Karpas-422 (cell line): ENCODE measurements at regions not wholly inside any gene's neighbourhood (a gene's known extent, or its start where the extent isn't known, plus 50 kb on each side); places are given as distances from the start of the nearest gene placed in this dataset.

Experiments used
- DNase-seq: peaks from one replicate; pipeline ENCODE4 v3.0.0-alpha.2; 2015
- H2AFZ ChIP-seq: fragments of 200-600 bp; sonication (generic); 2 replicates; pipeline ENCODE4 v1.6.1; 2014; ENCODE audit warnings: antibody characterized with exemption, low read length, mixed read lengths
- H3K27ac ChIP-seq: fragments of 200-600 bp; sonication (generic); 2 replicates; pipeline ENCODE4 v1.5.1; 2014; ENCODE audit warnings: mild to moderate bottlenecking, low read length, moderate library complexity
- H3K27me3 ChIP-seq: fragments of 200-600 bp; sonication (generic); 2 replicates; pipeline ENCODE4 v1.6.1; 2014; ENCODE audit warnings: low read length, mixed read lengths
- H3K36me3 ChIP-seq: fragments of 200-600 bp; sonication (generic); 2 replicates; pipeline ENCODE4 v1.6.1; 2014; ENCODE audit warnings: low read length, mixed read lengths; ENCODE audit not compliant: insufficient read depth
- H3K4me1 ChIP-seq: fragments of 200-600 bp; sonication (generic); 2 replicates; pipeline ENCODE4 v1.6.1; 2014; ENCODE audit warnings: mild to moderate bottlenecking, low read length, mixed read lengths
- H3K4me2 ChIP-seq: fragments of 200-600 bp; sonication (generic); 2 replicates; pipeline ENCODE4 v1.6.1; 2014; ENCODE audit warnings: low read length, low read depth, mild to moderate bottlenecking; ENCODE audit not compliant: poor library complexity, severe bottlenecking
- H3K4me3 ChIP-seq: fragments of 200-600 bp; sonication (generic); 2 replicates; pipeline ENCODE4 v1.5.1; 2014; ENCODE audit warnings: mild to moderate bottlenecking, antibody characterized with exemption, low read length, mixed read lengths
- H3K79me2 ChIP-seq: fragments of 200-600 bp; sonication (generic); 2 replicates; pipeline ENCODE4 v1.6.1; 2014; ENCODE audit warnings: mild to moderate bottlenecking, low read length, mixed read lengths
- H3K9ac ChIP-seq: fragments of 200-600 bp; sonication (generic); 2 replicates; pipeline ENCODE4 v1.6.0; 2014; ENCODE audit warnings: low read length
- H3K9me2 ChIP-seq: fragments of 200-600 bp; sonication (generic), shearing (Covaris generic); replicated peaks from 2 replicates; pipeline ENCODE4 v1.6.0; 2014; ENCODE audit warnings: mild to moderate bottlenecking, low read length, moderate library complexity; ENCODE audit not compliant: insufficient read depth
- H3K9me3 ChIP-seq: fragments of 300-700, 200-600 bp; sonication (generic); 2 replicates; pipeline ENCODE4 v1.6.1; 2014; ENCODE audit warnings: low read length, mixed read lengths
- H4K20me1 ChIP-seq: fragments of 200-600 bp; sonication (generic); 2 replicates; pipeline ENCODE4 v1.6.1; 2014; ENCODE audit warnings: mild to moderate bottlenecking, antibody characterized with exemption, low read length, low read depth; ENCODE audit not compliant: insufficient read depth

DNA sequence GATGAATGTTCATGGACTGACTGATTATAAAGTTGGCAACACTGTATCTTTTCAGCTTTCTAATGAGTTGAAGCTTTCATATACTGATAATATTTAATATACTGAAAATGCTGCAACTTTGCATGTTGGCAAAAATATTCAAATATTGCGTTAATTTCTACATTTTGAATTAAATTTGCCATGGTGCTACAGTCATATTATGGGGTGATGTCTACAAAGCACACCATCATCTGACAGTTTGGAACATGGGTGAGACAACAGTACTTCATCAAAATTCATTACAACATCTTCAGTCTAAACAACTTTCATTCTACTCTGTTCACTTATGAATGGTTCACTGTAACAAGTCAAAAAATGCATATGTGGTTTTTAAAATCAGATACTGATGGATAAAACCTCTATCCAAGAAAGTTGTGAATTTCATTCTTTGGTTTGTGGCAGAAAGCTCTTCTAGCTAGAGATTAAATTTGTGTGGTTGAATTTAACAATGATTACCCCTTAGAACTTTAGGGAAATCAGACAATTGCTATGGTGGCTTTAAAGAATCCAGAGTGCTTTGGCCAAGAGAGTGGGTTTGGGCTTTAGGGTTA, 136.4 kb downstream of the TMEM26 start:
- Histone ChIP-seq H3K9me2 (no peaks in the 10 kb centered on the region), H4K20me1 (no peaks in the 10 kb centered on the region), H3K27ac (no peak overlapping the region), H3K9me3 (no peaks in the 10 kb centered on the region), H3K4me3 (no peak overlapping the region), H3K4me1 (peaks cover 25% of the 10 kb centered on the region), H3K79me2 (no peaks in the 10 kb centered on the region), H2AFZ (no peak overlapping the region), H3K27me3 (no peaks in the 10 kb centered on the region), H3K4me2 (no peak overlapping the region), H3K9ac (no peak overlapping the region), H3K36me3 (no peaks in the 10 kb centered on the region)
- no peak for DNase-seq

DNA sequence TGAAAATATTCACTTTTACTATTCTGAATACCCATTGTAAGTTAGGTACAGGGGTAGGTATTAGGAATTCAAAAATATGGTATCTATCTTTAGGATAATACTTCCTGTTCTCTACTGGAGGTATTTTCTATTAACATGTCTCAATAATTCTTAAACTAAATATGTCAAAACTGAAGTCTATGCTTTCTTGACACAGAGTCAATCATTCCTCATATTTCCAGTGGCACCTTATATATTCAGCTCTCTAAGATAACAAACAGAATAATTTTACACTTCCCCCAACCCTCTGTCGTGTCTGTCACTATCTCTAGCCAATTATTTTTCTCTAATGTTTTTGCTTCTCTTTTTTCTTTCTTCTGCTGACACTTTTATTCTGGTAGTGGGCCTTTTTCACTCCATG, 138.9 kb downstream of the TMEM26 start:
- H3K79me2 ChIP-seq = no peaks in the 10 kb centered on the region
- no peak for DNase-seq
- H3K36me3 ChIP-seq = no peaks in the 10 kb centered on the region
- no peaks in the 10 kb centered on the region for H3K27me3 ChIP-seq
- H3K4me1 ChIP-seq = peaks cover 24% of the 10 kb centered on the region
- H3K27ac ChIP-seq = no peak overlapping the region
- no peak overlapping the region for H3K4me3 ChIP-seq
- H4K20me1 ChIP-seq = no peaks in the 10 kb centered on the region
- no peak overlapping the region for H3K9ac ChIP-seq
- no peak overlapping the region for H3K4me2 ChIP-seq
- H3K9me2 ChIP-seq = no peaks in the 10 kb centered on the region
- H3K9me3 ChIP-seq = no peaks in the 10 kb centered on the region
- H2AFZ ChIP-seq = no peak overlapping the region

DNA sequence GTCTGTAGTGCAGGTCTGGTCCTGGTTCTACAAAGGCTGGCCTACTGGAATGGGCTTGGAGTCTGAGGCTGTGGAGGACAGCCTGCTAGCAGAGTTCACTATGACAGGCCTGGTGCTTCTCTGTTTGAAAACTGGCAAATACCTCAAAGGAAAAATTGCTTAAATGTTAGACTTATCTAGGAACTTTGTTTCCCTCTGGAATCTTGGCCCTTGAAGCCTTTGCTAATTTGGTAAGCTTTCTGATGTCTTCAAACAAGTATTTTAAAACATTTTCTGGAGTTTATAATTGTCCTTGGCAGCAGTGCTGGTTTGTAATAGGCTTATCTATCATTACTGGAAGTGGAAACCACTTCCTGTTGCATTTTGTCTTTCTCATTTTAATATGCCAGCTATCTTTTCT, 139.7 kb downstream of the TMEM26 start:
- no peaks in the 10 kb centered on the region for H3K9me3 ChIP-seq
- no peaks in the 10 kb centered on the region for H3K79me2 ChIP-seq
- H3K9ac ChIP-seq = no peak overlapping the region
- H3K4me1 ChIP-seq = peaks cover 17% of the 10 kb centered on the region
- DNase-seq = no peak
- H3K27ac ChIP-seq = no peak overlapping the region
- no peak overlapping the region for H3K4me2 ChIP-seq
- no peaks in the 10 kb centered on the region for H4K20me1 ChIP-seq
- no peaks in the 10 kb centered on the region for H3K9me2 ChIP-seq
- no peak overlapping the region for H2AFZ ChIP-seq
- no peaks in the 10 kb centered on the region for H3K36me3 ChIP-seq
- H3K4me3 ChIP-seq = no peak overlapping the region
- H3K27me3 ChIP-seq = no peaks in the 10 kb centered on the region

DNA sequence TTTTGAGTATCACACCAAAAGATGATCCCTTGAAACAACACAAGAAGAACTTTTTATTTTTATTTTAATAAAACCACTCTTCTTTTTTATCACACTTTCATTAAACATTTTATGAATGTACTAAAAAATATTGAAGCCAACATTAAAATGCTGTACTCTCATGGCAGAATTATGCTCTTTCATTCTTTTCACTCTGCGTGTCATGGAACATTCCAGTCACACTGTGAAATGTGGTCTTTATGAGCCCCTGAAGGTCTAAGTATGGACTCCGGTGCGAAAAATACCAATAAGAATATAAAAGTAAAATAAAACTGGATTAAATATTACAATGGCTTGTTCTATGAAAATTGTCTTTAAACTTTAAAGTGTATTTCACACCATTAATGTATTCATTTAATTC, 148.4 kb downstream of the TMEM26 start:
- no peak overlapping the region for H2AFZ ChIP-seq
- H3K27me3 ChIP-seq = no peaks in the 10 kb centered on the region
- no peak overlapping the region for H3K4me3 ChIP-seq
- H3K79me2 ChIP-seq = no peaks in the 10 kb centered on the region
- no peak overlapping the region for H3K4me2 ChIP-seq
- no peaks in the 10 kb centered on the region for H3K4me1 ChIP-seq
- no peak overlapping the region for H3K27ac ChIP-seq
- H4K20me1 ChIP-seq = no peaks in the 10 kb centered on the region
- no peaks in the 10 kb centered on the region for H3K9me2 ChIP-seq
- DNase-seq = no peak
- no peak overlapping the region for H3K9ac ChIP-seq
- H3K36me3 ChIP-seq = no peaks in the 10 kb centered on the region
- no peaks in the 10 kb centered on the region for H3K9me3 ChIP-seq

DNA sequence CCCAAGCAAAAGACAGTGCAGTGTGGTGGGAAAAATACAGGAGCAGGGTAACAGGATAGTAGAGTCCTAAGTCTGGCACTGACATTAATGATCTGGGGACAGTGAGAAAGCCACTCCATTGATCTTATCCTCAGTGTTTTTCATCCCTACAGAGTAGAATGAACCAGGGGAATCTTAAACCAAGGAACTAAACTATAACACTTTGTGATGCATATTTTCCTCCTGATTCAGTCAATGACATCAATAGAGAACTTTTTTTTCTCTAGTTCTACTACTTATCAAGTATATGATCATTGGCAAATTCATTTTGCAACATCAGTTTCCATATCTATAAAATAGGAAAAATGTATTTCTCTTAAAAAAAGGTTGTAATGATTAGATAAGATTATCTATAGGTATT, 151.1 kb downstream of the TMEM26 start:
- Histone ChIP-seq H3K4me3 (no peak overlapping the region), H3K4me2 (no peak overlapping the region), H3K4me1 (no peaks in the 10 kb centered on the region), H3K9ac (no peak overlapping the region), H3K27me3 (no peaks in the 10 kb centered on the region), H3K79me2 (no peaks in the 10 kb centered on the region), H4K20me1 (no peaks in the 10 kb centered on the region), H2AFZ (no peak overlapping the region), H3K9me2 (no peaks in the 10 kb centered on the region), H3K36me3 (no peaks in the 10 kb centered on the region), H3K27ac (no peak overlapping the region), H3K9me3 (no peaks in the 10 kb centered on the region)
- DNase-seq = no peak

DNA sequence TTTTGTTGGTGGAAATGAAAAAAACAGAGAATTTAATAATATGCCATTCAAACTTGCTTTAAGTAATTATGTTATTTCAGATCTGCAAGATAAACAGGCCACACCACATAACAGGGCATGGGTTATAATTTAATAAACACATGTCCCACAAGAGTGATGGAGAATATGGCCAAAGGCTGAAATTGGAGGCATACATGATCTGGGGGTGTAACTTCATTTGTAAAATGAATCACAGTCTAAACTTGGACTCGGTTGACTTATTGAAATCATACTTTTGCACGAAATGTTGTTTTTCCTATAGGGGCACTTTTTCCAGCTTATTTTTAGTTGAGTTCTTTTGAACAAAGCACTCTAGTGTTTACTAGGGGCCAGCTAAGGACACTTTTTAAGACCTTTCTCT, 151.6 kb downstream of the TMEM26 start:
- no peaks in the 10 kb centered on the region for H3K27me3 ChIP-seq
- no peaks in the 10 kb centered on the region for H3K9me3 ChIP-seq
- no peak overlapping the region for H3K4me2 ChIP-seq
- H4K20me1 ChIP-seq = no peaks in the 10 kb centered on the region
- H3K9ac ChIP-seq = no peak overlapping the region
- H3K4me1 ChIP-seq = no peaks in the 10 kb centered on the region
- H3K4me3 ChIP-seq = no peak overlapping the region
- H3K27ac ChIP-seq = no peak overlapping the region
- DNase-seq = no peak
- no peak overlapping the region for H2AFZ ChIP-seq
- H3K9me2 ChIP-seq = no peaks in the 10 kb centered on the region
- H3K36me3 ChIP-seq = no peaks in the 10 kb centered on the region
- no peaks in the 10 kb centered on the region for H3K79me2 ChIP-seq

DNA sequence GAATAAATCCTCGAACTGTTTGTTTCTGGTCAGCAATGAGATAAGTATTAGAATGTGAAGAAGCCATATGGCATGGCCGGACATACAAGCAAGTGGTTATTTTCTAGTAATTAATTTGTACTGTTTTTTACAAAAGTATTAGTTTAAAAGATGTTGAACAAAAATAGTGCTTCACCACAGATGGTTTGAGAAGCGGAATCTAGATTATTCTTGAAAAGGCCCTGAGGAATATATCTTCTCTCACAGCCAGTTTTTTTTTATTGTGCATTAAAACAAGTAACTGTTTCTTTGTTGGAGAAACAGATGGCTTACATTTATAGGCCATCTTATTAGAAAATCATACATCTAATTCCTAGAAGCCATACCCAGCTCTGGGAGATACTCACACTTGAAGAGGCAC, 153.3 kb downstream of the TMEM26 start:
- Histone ChIP-seq H4K20me1 (no peaks in the 10 kb centered on the region), H3K27ac (no peak overlapping the region), H3K4me3 (no peak overlapping the region), H3K27me3 (no peaks in the 10 kb centered on the region), H3K36me3 (no peaks in the 10 kb centered on the region), H3K9me3 (no peaks in the 10 kb centered on the region), H2AFZ (no peak overlapping the region), H3K79me2 (no peaks in the 10 kb centered on the region), H3K4me2 (no peak overlapping the region), H3K4me1 (no peaks in the 10 kb centered on the region), H3K9me2 (no peaks in the 10 kb centered on the region), H3K9ac (no peak overlapping the region)
- DNase-seq = no peak

DNA sequence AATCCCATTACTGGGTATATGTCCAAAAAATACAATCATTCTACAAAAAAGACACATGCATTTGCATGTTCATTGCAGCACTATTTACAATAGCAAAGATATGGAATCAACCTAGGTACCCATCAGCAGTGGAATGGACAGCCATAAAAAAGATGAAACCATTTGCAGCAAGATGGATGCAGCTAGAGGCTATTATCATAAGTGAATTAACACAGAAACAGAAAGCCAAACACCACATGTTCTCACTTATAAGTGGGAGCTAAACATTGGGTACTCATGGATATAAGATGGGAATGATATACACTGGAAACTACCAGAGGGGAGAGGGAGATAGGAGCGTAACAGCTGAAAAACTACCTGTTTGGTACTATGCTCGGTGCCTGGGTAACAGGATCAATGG, 154.0 kb downstream of the TMEM26 start:
- no peaks in the 10 kb centered on the region for H3K79me2 ChIP-seq
- H3K27me3 ChIP-seq = no peaks in the 10 kb centered on the region
- H2AFZ ChIP-seq = no peak overlapping the region
- no peaks in the 10 kb centered on the region for H3K9me2 ChIP-seq
- H4K20me1 ChIP-seq = no peaks in the 10 kb centered on the region
- no peak overlapping the region for H3K9ac ChIP-seq
- no peaks in the 10 kb centered on the region for H3K4me1 ChIP-seq
- H3K4me3 ChIP-seq = no peak overlapping the region
- H3K36me3 ChIP-seq = no peaks in the 10 kb centered on the region
- no peaks in the 10 kb centered on the region for H3K9me3 ChIP-seq
- no peak overlapping the region for H3K4me2 ChIP-seq
- H3K27ac ChIP-seq = no peak overlapping the region
- no peak for DNase-seq

DNA sequence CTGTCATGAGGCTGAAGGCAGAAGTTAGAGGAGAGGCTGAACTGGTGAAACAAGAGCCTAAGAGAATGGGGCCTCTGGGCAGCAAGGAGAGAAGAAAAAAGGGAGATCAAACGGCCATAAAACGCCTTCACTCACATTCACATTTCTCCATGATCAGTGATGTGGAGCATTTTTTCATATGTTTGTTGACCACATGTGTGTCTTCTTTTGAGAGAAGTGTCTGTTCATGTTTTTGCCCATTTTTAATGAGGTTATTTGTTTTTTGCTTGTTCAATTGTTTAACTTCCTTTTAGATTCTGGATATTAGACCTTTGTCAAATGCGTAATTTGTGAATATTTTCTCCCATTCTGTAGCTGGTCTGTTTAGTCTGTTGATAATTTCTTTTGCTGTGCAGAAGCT, 155.0 kb downstream of the TMEM26 start:
- no peaks in the 10 kb centered on the region for H4K20me1 ChIP-seq
- no peak overlapping the region for H2AFZ ChIP-seq
- no peaks in the 10 kb centered on the region for H3K79me2 ChIP-seq
- no peaks in the 10 kb centered on the region for H3K4me1 ChIP-seq
- no peak overlapping the region for H3K4me3 ChIP-seq
- no peak overlapping the region for H3K27ac ChIP-seq
- no peaks in the 10 kb centered on the region for H3K27me3 ChIP-seq
- H3K9me2 ChIP-seq = no peaks in the 10 kb centered on the region
- H3K9me3 ChIP-seq = no peaks in the 10 kb centered on the region
- no peak overlapping the region for H3K9ac ChIP-seq
- H3K36me3 ChIP-seq = no peaks in the 10 kb centered on the region
- no peak overlapping the region for H3K4me2 ChIP-seq
- DNase-seq = no peak
